K562 (cell line): ENCODE measurements at regions not wholly inside any gene's neighbourhood (a gene's known extent, or its start where the extent isn't known, plus 50 kb on each side); places are given as distances from the start of the nearest gene placed in this dataset.

ENCODE experiments used
- ATAC-seq: fragments of 200-7000 bp; cut with Tn5 transposase; 3 replicates; pipeline ENCODE4 v1.9.1; 2020; ENCODE audit warnings: moderate library complexity
- BruUV-seq: library from RNA; stranded (reverse); fragments of 400-500 nt; replicated peaks from 2 replicates; lab custom pipeline; 2021; lab: Mats Ljungman, UMichigan
- CTCF ChIA-PET: fragments of 300-600 bp; formaldehyde crosslinking; extraction: SDS; loops from one replicate; lab custom pipeline; 2021; ENCODE audit warnings: low intra/inter-chr PET ratio; lab: Yijun Ruan, JAX
- POLR2A ChIA-PET: fragments of 300-600, 350-650 bp; sonication (Branson Sonifier 250); formaldehyde crosslinking; extraction: SDS; loops from one replicate; lab custom pipeline; 2021; ENCODE audit warnings: antibody characterized with exemption, inconsistent platforms; lab: Yijun Ruan, JAX
- DNase-seq, 4 experiments: peaks; one replicate each; pipeline versions ENCODE4 v3.0.0 to v3.0.0-alpha.2; 2011 to 2018; ENCODE audit warnings: low spot score in 3 of 4, mixed read lengths in 3 of 4; ENCODE audit errors: extremely low read depth in 1 of 4
- FAIRE-seq: peaks from 2 replicates; lab custom pipeline; 2011; peaks lifted over from hg19 to GRCh38; lab: Jason Lieb, UNC
- H2AFZ ChIP-seq: 2 replicates; pipeline ENCODE4 v1.6.0; 2011; ENCODE audit warnings: low read depth, low read length, control low read depth, inconsistent platforms
- H3K27ac ChIP-seq: fragments of 200-600 bp; 3 replicates; pipeline ENCODE4 v1.8.0; 2011; ENCODE audit warnings: low read depth, mild to moderate bottlenecking, control low read depth, inconsistent platforms, low read length, moderate library complexity, mixed read lengths; ENCODE audit errors: extremely low read depth
- H3K27me3 ChIP-seq, 2 experiments: fragments of 300-600 bp in 1 of 2; 2 replicates in 1 of 2; 3 replicates in 1 of 2; pipeline versions ENCODE4 v1.6.0 to v1.8.0; 2011; ENCODE audit warnings: inconsistent platforms in 2 of 2, low read length in 2 of 2, mild to moderate bottlenecking in 1 of 2, mixed read lengths in 1 of 2, moderate library complexity in 1 of 2; ENCODE audit not compliant: control insufficient read depth in 2 of 2, insufficient read depth in 2 of 2
- H3K36me3 ChIP-seq: fragments of 300-600 bp; 3 replicates; pipeline ENCODE4 v1.8.0; 2011; ENCODE audit warnings: mild to moderate bottlenecking, low read length, inconsistent platforms; ENCODE audit not compliant: control insufficient read depth, insufficient read depth
- H3K4me1 ChIP-seq, 2 experiments: fragments of 200-600 bp in 1 of 2; replicated peaks in 1 of 2; 2 replicates in 1 of 2; 3 replicates in 1 of 2; pipeline versions ENCODE4 v1.5.1 to v1.8.0; 2011; ENCODE audit warnings: inconsistent platforms in 2 of 2, low read length in 2 of 2, mild to moderate bottlenecking in 1 of 2, mixed read lengths in 1 of 2, moderate library complexity in 1 of 2; ENCODE audit not compliant: control insufficient read depth in 2 of 2, insufficient read depth in 2 of 2
- H3K4me2 ChIP-seq: 2 replicates; pipeline ENCODE4 v1.6.1; 2011; ENCODE audit warnings: low read length, control low read depth, inconsistent platforms, mixed read lengths; ENCODE audit not compliant: insufficient read depth
- H3K4me3 ChIP-seq: fragments of 200-600 bp; sonication (generic), shearing (Covaris generic); 2 replicates; pipeline ENCODE4 v1.5.1; 2016; ENCODE audit warnings: control low read depth, inconsistent platforms
- H3K79me2 ChIP-seq: fragments of 200-600 bp; 3 replicates; pipeline ENCODE4 v1.8.0; 2011; ENCODE audit warnings: low read length, inconsistent platforms; ENCODE audit not compliant: control insufficient read depth, insufficient read depth
- H3K9ac ChIP-seq, 2 experiments: 2 replicates each; pipeline versions ENCODE4 v1.6.0 to v1.6.1; 2011; ENCODE audit warnings: low read depth in 2 of 2, low read length in 2 of 2, control low read depth in 1 of 2, inconsistent platforms in 1 of 2, mild to moderate bottlenecking in 1 of 2, mixed read lengths in 1 of 2; ENCODE audit not compliant: insufficient read depth in 1 of 2
- H3K9me1 ChIP-seq: one replicate; pipeline ENCODE4 v1.6.0; 2011; ENCODE audit warnings: inconsistent platforms, mild to moderate bottlenecking, low read length, moderate library complexity; ENCODE audit not compliant: control insufficient read depth, insufficient read depth
- H3K9me3 ChIP-seq: replicated peaks from 2 replicates; pipeline ENCODE4 v1.5.1; 2011; ENCODE audit warnings: low read depth, low read length, inconsistent platforms; ENCODE audit not compliant: control insufficient read depth, insufficient read depth
- H4K20me1 ChIP-seq: replicated peaks from 2 replicates; pipeline ENCODE4 v1.6.1; 2011; ENCODE audit warnings: low read length, inconsistent platforms, mixed read lengths; ENCODE audit not compliant: control insufficient read depth, insufficient read depth
- CBX1 ChIP-seq: sonication (generic); IDR thresholded peaks from 2 replicates; pipeline ENCODE4 v1.6.1; 2016; ENCODE audit warnings: antibody characterized with exemption, low read depth, mild to moderate bottlenecking
- CHD4 ChIP-seq: fragments of 200-600 bp; sonication (generic); IDR thresholded peaks from 3 replicates; pipeline ENCODE4 v1.6.1; 2012; ENCODE audit warnings: low read depth, mild to moderate bottlenecking, mixed read lengths, low read length, inconsistent platforms; ENCODE audit not compliant: insufficient read depth, insufficient replicate concordance, poor library complexity, severe bottlenecking
- FOXK2 ChIP-seq, 2 experiments: fragments of 450-650 bp; IDR thresholded peaks in 1 of 2; conservative IDR thresholded peaks in 1 of 2; 2 replicates each; pipeline ENCODE4 v1.6.1; 2016; ENCODE audit warnings: low read depth in 2 of 2, mild to moderate bottlenecking in 1 of 2
- SUPT5H ChIP-seq: fragments of 450-650 bp; IDR thresholded peaks from 2 replicates; pipeline ENCODE4 v1.6.1; 2016
- ZNF75A ChIP-seq: fragments of 450-650 bp; formaldehyde crosslinking; IDR thresholded peaks from 2 replicates; pipeline ENCODE4 v1.4.0; 2020; ENCODE audit warnings: mild to moderate bottlenecking
- WGBS: fragments of 100-300 bp; shearing (Covaris generic); methylation state at CpG from one replicate; pipeline ENCODE4 v1.1.6; 2016; ENCODE audit warnings: low coverage, mixed read lengths; ENCODE audit not compliant: insufficient coverage; ENCODE audit errors: missing lambda C conversion rate; 5-methylcytosine and 5-hydroxymethylcytosine counted together
- in situ Hi-C: fragments of 300-500 bp; cut with MboI; formaldehyde crosslinking; loops from 4 replicates; pipeline ENCODE4 v1.15.0; 2018; ENCODE audit warnings: inconsistent platforms, mixed read lengths
- intact Hi-C: fragments of 100-400 bp; cut with micrococcal nuclease; formaldehyde crosslinking; loops from 2 replicates; pipeline ENCODE4 v1.14.2; 2022

- in situ Hi-C loops: no loop called here
- ATAC-seq (no peak), FAIRE-seq (no peak), DNase-seq (no peak)
- Histone ChIP-seq H3K79me2 (no peaks in the 10 kb centered on the region), H3K36me3 (no peaks in the 10 kb centered on the region), H3K9ac (no peak overlapping the region), H3K9me1 (no peaks in the 10 kb centered on the region), H4K20me1 (no peaks in the 10 kb centered on the region), H3K9me3 (no peaks in the 10 kb centered on the region), H2AFZ (no peak overlapping the region), H3K4me2 (no peak overlapping the region), H3K27me3 (peaks cover 15 to 45% of the 10 kb centered on the region in 2 experiments; a peak in 3 of 5 replicates), H3K27ac (no peak overlapping the region), H3K4me1 (no peaks in the 10 kb centered on the region; a peak in 2 of 5 replicates), H3K4me3 (no peak overlapping the region)
- WGBS: under 1% methylated on average over 8 of the region's 8 CpGs
- intact Hi-C loops: no loop called here
- ChIA-PET CTCF (interaction anchor here (1.4 kb wide), 1 partner anchor 73 kb away, joined by 5 read pairs; no protein-coding TSS in a partner anchor), POLR2A (interaction anchor here (0.6 to 1.6 kb wide), 3 partner anchors 10 to 265 kb away, joined by 3 to 4 read pairs (median 3); no protein-coding TSS in a partner anchor)
- no TSS peak for BruUV-seq
- TF ChIP-seq FOXK2 (conservative IDR thresholded peaks at IDR 0.05 in 1 of 2, IDR thresholded peaks at IDR 0.05 in 1 of 2; ENCODE audit: low read depth in 2 of 2) (no peak), CHD4 (no peak), CBX1 (no peak), SUPT5H (no peak), ZNF75A (no peak)
These were observed 53.6 kb downstream of the OLIG1 start for GRCh38 chr21:33123374-33124123.
